Ascending aorta (tissue), 2 donors: ENCODE measurements at regions not wholly inside any gene's neighbourhood (a gene's known extent, or its start where the extent isn't known, plus 50 kb on each side); places are given as distances from the start of the nearest gene placed in this dataset.

Experiments
- DNase-seq, 2 donors: peaks; one replicate each; pipeline ENCODE4 v3.0.0-alpha.2; 2019; ENCODE audit warnings: low spot score in 2 of 2
- H3K27ac ChIP-seq, 2 donors: fragments of 200-600 bp; sonication (generic); one replicate each; pipeline ENCODE4 v1.5.1; 2016 to 2017; ENCODE audit warnings: mild to moderate bottlenecking in 1 of 2
- H3K27me3 ChIP-seq: fragments of 200-600 bp; sonication (generic); one replicate; pipeline ENCODE4 v1.5.1; 2017
- H3K36me3 ChIP-seq, 2 donors: fragments of 200-600 bp; sonication (generic); one replicate each; pipeline ENCODE4 v1.5.1; 2016
- H3K4me1 ChIP-seq, 2 donors: fragments of 200-600 bp; sonication (generic); one replicate each; pipeline ENCODE4 v1.5.1; 2016 to 2017; ENCODE audit warnings: mild to moderate bottlenecking in 1 of 2
- H3K4me3 ChIP-seq, 2 donors: fragments of 200-600 bp; sonication (generic); one replicate each; pipeline ENCODE4 v1.5.1; 2016 to 2017; ENCODE audit warnings: mild to moderate bottlenecking in 1 of 2
- H3K9me3 ChIP-seq, 2 donors: fragments of 200-600 bp; sonication (generic); one replicate each; pipeline ENCODE4 v1.5.1; 2016
- CTCF ChIP-seq, 3 experiments: fragments of 200-600 bp in 2 of 3; fragments of 450-650 bp in 1 of 3; sonication (generic) in 2 of 3; IDR thresholded peaks; one replicate each; pipeline ENCODE4 v1.5.1; 2016 to 2019; ENCODE audit warnings: antibody characterized with exemption in 3 of 3, mild to moderate bottlenecking in 1 of 3, moderate library complexity in 1 of 3
- intact Hi-C: fragments of 100-400 bp; cut with DNase I; formaldehyde crosslinking; loops from one replicate; pipeline ENCODE4 v1.15.1; 2023

GRCh38 chr18:78587096-78587495 is 392.5 kb upstream of the SALL3 start:
- intact Hi-C loops = no loop called here
- no peaks in the 10 kb centered on the region for H3K4me1 ChIP-seq

DNA sequence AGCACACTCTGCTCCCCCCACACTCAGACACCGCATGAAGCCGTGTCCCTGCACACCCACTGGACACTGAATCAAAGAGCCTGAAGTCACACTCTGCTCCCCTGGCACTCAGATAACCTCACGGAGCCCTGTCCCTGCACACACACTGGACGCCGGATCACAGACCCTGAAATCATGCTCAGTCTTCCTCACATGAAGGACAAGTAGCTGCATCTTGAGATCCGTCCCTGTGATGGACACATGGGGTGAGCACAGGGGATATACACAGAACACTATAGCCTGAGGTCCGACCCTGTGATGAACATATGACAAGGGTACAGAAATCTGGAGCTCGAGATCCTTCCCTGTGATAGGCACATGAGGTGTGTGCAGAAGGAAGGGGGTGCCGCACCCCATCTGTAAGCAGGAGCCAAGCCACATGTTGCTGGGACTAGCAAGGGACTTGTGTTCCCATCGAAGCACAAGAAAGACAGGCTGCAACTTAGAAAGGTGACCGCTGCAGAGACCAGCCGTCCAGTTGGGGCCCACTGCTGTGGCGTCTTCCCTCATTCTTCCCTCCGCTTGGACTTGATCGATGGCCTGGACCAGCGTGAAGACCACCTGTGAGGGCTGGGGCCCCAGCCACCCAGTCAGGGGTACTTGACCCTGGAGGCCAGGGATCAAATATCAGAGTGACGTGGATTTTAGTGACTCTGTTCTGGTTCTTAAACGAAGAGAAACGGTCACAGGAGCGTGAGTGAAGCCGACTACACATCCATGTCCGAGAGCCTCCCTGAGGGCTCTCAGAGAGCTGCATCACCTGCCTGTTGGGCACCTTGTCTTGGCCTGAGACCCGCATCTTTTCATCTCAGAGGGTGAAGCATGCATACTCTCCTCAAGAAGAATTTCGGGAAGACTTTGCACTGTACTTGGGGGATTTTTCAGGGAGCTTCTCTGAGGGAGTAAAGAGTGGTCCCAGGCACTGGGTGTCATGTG is 391.7 kb upstream of the SALL3 start:
- intact Hi-C loops = no loop called here
- Histone ChIP-seq H3K4me3 (no peak overlapping the region), H3K36me3 (no peaks in the 10 kb centered on the region), H3K4me1 (no peaks in the 10 kb centered on the region), H3K9me3 (peaks cover 0 to 3% of the 10 kb centered on the region in 2 donors), H3K27me3 (no peaks in the 10 kb centered on the region), H3K27ac (no peak overlapping the region)
- no peak for DNase-seq
- TF ChIP-seq CTCF (IDR thresholded peaks at IDR 0.05) = no peak

More at GRCh38 chr18:78587096-78587495, 392.5 kb upstream of the SALL3 start:
- Histone ChIP-seq H3K4me3 (no peak overlapping the region), H3K9me3 (peaks cover 0 to 3% of the 10 kb centered on the region in 2 donors), H3K27me3 (no peaks in the 10 kb centered on the region), H3K36me3 (no peaks in the 10 kb centered on the region), H3K27ac (no peak overlapping the region)
- no peak for DNase-seq
- no peak for TF ChIP-seq CTCF (IDR thresholded peaks at IDR 0.05)

DNA sequence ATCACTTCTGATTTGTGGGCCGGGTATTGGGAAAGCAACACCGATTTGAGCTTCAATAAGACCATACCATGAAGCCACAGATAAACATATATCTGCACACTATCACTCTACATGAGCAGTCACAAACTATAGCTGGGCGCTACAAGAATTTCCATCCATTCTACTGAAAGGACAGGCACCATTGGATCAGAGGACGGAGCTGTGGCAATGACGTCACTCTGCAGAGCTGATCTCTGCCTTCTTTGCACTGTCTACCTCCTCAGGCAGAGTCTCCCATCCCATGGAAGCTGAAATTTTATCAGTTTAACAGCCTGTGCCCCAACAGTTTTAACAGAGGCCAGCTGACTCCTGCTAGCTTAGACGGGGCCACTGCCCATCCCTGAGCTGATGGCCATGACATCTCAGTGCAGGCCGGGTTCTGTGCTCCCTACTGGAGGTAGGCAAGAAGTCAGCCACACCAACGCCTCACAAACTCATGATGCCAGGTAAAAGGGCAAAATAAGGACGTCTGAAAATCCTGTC is 389.6 kb upstream of the SALL3 start:
- no peaks in the 10 kb centered on the region for H3K36me3 ChIP-seq
- H3K27me3 ChIP-seq = no peaks in the 10 kb centered on the region
- H3K9me3 ChIP-seq = peaks cover 0 to 3% of the 10 kb centered on the region in 2 donors
- no peak overlapping the region for H3K4me3 ChIP-seq
- no peaks in the 10 kb centered on the region for H3K4me1 ChIP-seq
- intact Hi-C loops = no loop called here
- no peak for DNase-seq
- H3K27ac ChIP-seq = no peak overlapping the region
- TF ChIP-seq CTCF (IDR thresholded peaks at IDR 0.05) = no peak

- no peak overlapping the region for H3K27ac ChIP-seq
- intact Hi-C loops = no loop called here
- peaks cover 0 to 3% of the 10 kb centered on the region in 2 donors for H3K9me3 ChIP-seq
- H3K27me3 ChIP-seq = no peaks in the 10 kb centered on the region
- H3K36me3 ChIP-seq = no peaks in the 10 kb centered on the region
- no peak for DNase-seq
- no peaks in the 10 kb centered on the region for H3K4me1 ChIP-seq
- no peak for TF ChIP-seq CTCF (IDR thresholded peaks at IDR 0.05)
- H3K4me3 ChIP-seq = no peak overlapping the region
These were observed 384.2 kb upstream of the SALL3 start for GRCh38 chr18:78595453-78595852.

DNA sequence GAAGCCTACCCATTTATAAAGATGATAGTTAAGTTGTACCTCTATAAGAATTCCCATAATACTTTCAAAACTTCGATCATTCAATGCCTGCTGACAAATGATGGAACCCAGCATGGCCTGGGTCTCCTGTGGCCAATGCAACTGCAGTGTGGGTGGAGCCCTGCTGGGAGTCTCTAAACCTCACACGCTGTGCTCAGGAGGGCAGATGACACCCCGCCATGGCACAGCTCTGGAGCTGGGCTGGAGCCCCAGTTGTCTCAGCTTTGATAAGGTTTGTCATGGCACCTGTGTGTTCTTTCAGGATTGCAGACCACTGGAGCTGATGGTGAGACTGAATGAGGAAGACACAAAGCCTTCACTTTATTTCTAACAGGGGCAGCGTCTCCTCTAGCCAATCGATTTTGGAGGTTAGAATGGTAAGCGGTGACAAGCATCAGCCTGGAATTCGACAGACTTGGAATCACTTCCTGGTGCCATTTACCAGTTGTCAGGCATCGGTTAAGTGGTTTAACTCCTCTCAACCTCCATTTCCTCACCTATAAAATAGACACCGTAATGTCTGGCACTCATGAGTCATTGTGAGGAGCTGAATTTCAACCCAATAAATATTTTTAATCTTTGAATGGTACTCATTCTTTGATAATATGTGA is 383.6 kb upstream of the SALL3 start:
- no peak for TF ChIP-seq CTCF (IDR thresholded peaks at IDR 0.05)
- no peak overlapping the region for H3K27ac ChIP-seq
- peaks cover 0 to 3% of the 10 kb centered on the region in 2 donors for H3K9me3 ChIP-seq
- no peaks in the 10 kb centered on the region for H3K36me3 ChIP-seq
- DNase-seq = no peak
- intact Hi-C loops = no loop called here
- no peaks in the 10 kb centered on the region for H3K4me1 ChIP-seq
- no peaks in the 10 kb centered on the region for H3K27me3 ChIP-seq
- H3K4me3 ChIP-seq = no peak overlapping the region
